ENCODE measurements at regions not wholly inside any gene's neighbourhood (a gene's known extent, or its start where the extent isn't known, plus 50 kb on each side); places are given as distances from the start of the nearest gene placed in this dataset.
A peak's percentile ranks its signal among the peaks of the same experiment; 100 is the strongest.

DNA sequence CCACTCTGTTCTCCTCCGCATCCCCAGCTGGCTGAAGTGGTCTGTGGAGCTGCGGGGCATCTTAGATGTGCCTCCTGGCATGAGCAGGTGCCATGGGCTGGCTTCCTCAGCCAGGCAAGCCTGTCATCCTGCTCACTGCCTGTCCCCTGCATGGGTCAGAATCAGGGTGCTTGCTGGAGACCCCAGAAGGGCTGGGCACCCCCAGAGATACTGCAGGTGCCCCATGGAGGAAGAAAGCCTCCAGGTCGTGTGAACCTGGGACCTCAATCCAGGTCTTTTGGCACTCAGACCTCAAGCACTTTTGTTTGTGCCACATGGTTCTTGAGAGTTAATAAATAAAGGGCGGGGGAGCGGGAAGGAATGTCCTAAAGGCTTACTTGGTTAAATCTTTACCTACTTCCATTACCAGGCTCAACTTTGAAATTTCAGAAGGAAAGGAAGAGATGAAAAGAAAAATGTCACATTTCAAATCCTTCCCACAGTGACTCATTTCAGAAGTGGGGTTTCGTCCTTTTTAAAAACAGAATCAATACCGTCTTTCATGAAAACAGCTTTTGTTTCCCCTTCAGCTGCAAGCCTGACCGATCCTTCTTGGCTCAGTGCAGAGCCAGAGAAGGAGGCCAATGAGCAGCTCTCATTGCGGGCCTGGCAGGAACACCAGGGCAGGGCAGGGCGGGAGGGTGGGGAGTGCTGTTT lies 69.9 kb downstream of the RHOB start:
- dilution Hi-C loops (cut with MboI; ENCODE audit: extremely low pct_ligation_motif_present, low sequenced_read_pairs): no loop called here
- H3K9me1 ChIP-seq (replicated peaks; ENCODE audit: control insufficient read depth, extremely low read depth, insufficient read depth, low read length): no peaks in the 10 kb centered on the region

More for the DNA sequence above, 69.9 kb downstream of the RHOB start:
- intact Hi-C loops (cut with micrococcal nuclease): no loop called here
- TF ChIP-seq JUN (IDR thresholded peaks at IDR 0.05; ENCODE audit: borderline replicate concordance, insufficient read depth, insufficient read length, low read depth) (no peak), EZH2 (IDR thresholded peaks at IDR 0.05; ENCODE audit: borderline replicate concordance, low read depth, low read length, severe bottlenecking) (no peak), GATA2 (IDR thresholded peaks at IDR 0.05; ENCODE audit: insufficient read depth, insufficient read length, low read depth, low read length) (no peak), FOS (IDR thresholded peaks at IDR 0.05; ENCODE audit: borderline replicate concordance, insufficient read depth, low read length) (no peak), MYC (IDR thresholded peaks at IDR 0.05; ENCODE audit: low read depth, low read length) (no peak), POLR2AphosphoS5 (IDR thresholded peaks at IDR 0.05; ENCODE audit: insufficient read depth, low read depth, low read length) (no peak), POLR2A (IDR thresholded peaks at IDR 0.05; ENCODE audit: low read depth, low read length) (no peak)
- TF ChIP-seq, protein P1, sequence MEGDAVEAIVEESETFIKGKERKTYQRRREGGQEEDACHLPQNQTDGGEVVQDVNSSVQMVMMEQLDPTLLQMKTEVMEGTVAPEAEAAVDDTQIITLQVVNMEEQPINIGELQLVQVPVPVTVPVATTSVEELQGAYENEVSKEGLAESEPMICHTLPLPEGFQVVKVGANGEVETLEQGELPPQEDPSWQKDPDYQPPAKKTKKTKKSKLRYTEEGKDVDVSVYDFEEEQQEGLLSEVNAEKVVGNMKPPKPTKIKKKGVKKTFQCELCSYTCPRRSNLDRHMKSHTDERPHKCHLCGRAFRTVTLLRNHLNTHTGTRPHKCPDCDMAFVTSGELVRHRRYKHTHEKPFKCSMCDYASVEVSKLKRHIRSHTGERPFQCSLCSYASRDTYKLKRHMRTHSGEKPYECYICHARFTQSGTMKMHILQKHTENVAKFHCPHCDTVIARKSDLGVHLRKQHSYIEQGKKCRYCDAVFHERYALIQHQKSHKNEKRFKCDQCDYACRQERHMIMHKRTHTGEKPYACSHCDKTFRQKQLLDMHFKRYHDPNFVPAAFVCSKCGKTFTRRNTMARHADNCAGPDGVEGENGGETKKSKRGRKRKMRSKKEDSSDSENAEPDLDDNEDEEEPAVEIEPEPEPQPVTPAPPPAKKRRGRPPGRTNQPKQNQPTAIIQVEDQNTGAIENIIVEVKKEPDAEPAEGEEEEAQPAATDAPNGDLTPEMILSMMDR (IDR thresholded peaks at IDR 0.05; ENCODE audit: extremely low read depth in 1 of 2, insufficient read depth in 1 of 2, low read depth in 1 of 2, low read length in 2 of 2): no peak
- TF ChIP-seq, protein P2, sequence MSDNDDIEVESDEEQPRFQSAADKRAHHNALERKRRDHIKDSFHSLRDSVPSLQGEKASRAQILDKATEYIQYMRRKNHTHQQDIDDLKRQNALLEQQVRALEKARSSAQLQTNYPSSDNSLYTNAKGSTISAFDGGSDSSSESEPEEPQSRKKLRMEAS (IDR thresholded peaks at IDR 0.05; ENCODE audit: insufficient read depth, insufficient read length): no peak
- Histone ChIP-seq H3K4me3 (replicated peaks in 1 of 3; ENCODE audit: insufficient read depth in 1 of 3, low read depth in 1 of 3, low read length in 3 of 3) (no peak overlapping the region), H2AFZ (ENCODE audit: low read depth, low read length) (peak overlapping the region; percentile 63), H3K9me3 (replicated peaks; ENCODE audit: control insufficient read depth, insufficient read depth, low read length) (no peaks in the 10 kb centered on the region), H3K79me2 (ENCODE audit: control insufficient read depth, insufficient read depth, low read length) (no peaks in the 10 kb centered on the region), H3K4me1 (ENCODE audit: control insufficient read depth, extremely low read depth, insufficient read depth, low read length) (peaks cover 21% of the 10 kb centered on the region), H3K27ac (ENCODE audit: insufficient read depth, low read depth, low read length) (no peak overlapping the region), H3K4me2 (ENCODE audit: insufficient read depth, low read length) (no peak overlapping the region), H3K36me3 (ENCODE audit: control insufficient read depth in 2 of 2, extremely low read depth in 1 of 2, insufficient read depth in 2 of 2, low read length in 2 of 2) (no peaks in the 10 kb centered on the region), H3K9ac (replicated peaks; ENCODE audit: extremely low read depth, insufficient read depth, low read length) (no peak overlapping the region), H3K27me3 (ENCODE audit: control insufficient read depth in 2 of 2, insufficient read depth in 2 of 2, low read length in 2 of 2) (no peaks in the 10 kb centered on the region), H4K20me1 (replicated peaks; ENCODE audit: control insufficient read depth, extremely low read depth, insufficient read depth, low read length) (no peaks in the 10 kb centered on the region)
- CTCF ChIA-PET: interaction anchor here (1.2 to 1.5 kb wide), 2 partner anchors 16 to 46 kb away, joined by 3 read pairs; no protein-coding TSS in a partner anchor
- no peak for FAIRE-seq
- no TSS peak for BruUV-seq (replicated peaks)
- peak; percentile 62 for DNase-seq (ENCODE audit: low read depth, low spot score)
- POLR2A ChIA-PET: interaction anchor here (0.6 kb wide), 2 partner anchors 92 to 111 kb away, joined by 3 to 4 read pairs; no protein-coding TSS in a partner anchor

All from endothelial cell of umbilical vein (primary cell).